Aorta (tissue), 5 donors: ENCODE measurements at regions not wholly inside any gene's neighbourhood (a gene's known extent, or its start where the extent isn't known, plus 50 kb on each side); places are given as distances from the start of the nearest gene placed in this dataset.

Experiments
- ATAC-seq: fragments of 200-7000 bp; cut with Tn5 transposase; one replicate; pipeline ENCODE4 v1.9.1; 2022; ENCODE audit warnings: moderate library complexity; ENCODE audit not compliant: low FRiP score
- DNase-seq, 2 donors: peaks; one replicate each; pipeline ENCODE4 v3.0.0-alpha.2; 2020
- H3K27ac ChIP-seq, 2 donors: one replicate each; pipeline ENCODE4 v1.5.1; 2013; ENCODE audit warnings: low read length in 2 of 2, mild to moderate bottlenecking in 2 of 2, moderate library complexity in 2 of 2, control low read depth in 1 of 2, inconsistent platforms in 1 of 2, low read depth in 1 of 2
- H3K27me3 ChIP-seq, 2 donors: one replicate each; pipeline ENCODE4 v1.6.1; 2013; ENCODE audit warnings: control low read depth in 1 of 2, low read length in 1 of 2, mild to moderate bottlenecking in 1 of 2, moderate library complexity in 1 of 2; ENCODE audit not compliant: insufficient read depth in 2 of 2, control insufficient read depth in 1 of 2
- H3K36me3 ChIP-seq, 2 donors: one replicate each; pipeline ENCODE4 v1.6.1; 2013; ENCODE audit warnings: control low read depth in 1 of 2, low read length in 1 of 2, mild to moderate bottlenecking in 1 of 2; ENCODE audit not compliant: insufficient read depth in 2 of 2, control insufficient read depth in 1 of 2
- H3K4me1 ChIP-seq, 2 donors: one replicate each; pipeline ENCODE4 v1.6.1; 2013; ENCODE audit warnings: low read length in 2 of 2, control low read depth in 1 of 2, mild to moderate bottlenecking in 1 of 2, moderate library complexity in 1 of 2; ENCODE audit not compliant: insufficient read depth in 2 of 2, control insufficient read depth in 1 of 2
- H3K4me3 ChIP-seq, 2 donors: one replicate each; pipeline ENCODE4 v1.5.1; 2013; ENCODE audit warnings: low read length in 2 of 2, control low read depth in 1 of 2, mild to moderate bottlenecking in 1 of 2
- H3K9me3 ChIP-seq: one replicate; pipeline ENCODE4 v1.6.1; 2013; ENCODE audit warnings: mild to moderate bottlenecking, low read length; ENCODE audit not compliant: control insufficient read depth
- WGBS, 2 donors: extraction: QIAGEN DNeasy Blood & Tissue Kit; methylation state at CpG; one replicate each; pipeline ENCODE4 v1.1.7; 2013; 5-methylcytosine and 5-hydroxymethylcytosine counted together
- intact Hi-C, 2 donors: fragments of 100-400 bp; cut with DNase I; formaldehyde crosslinking; loops; one replicate each; pipeline versions ENCODE4 v1.14.2 to v1.15.0; 2022
- donor health status: healthy with polysubstance abuse.
- donor health status: Bipolar disorder and iron deficiency.
- donor health status: DM: no; HTN: no; CAD: no.
- donor health status: DM: no; HTN: no; CAD: no.
- donor health status: DM: yes; HTN: yes; CAD: no.

DNA sequence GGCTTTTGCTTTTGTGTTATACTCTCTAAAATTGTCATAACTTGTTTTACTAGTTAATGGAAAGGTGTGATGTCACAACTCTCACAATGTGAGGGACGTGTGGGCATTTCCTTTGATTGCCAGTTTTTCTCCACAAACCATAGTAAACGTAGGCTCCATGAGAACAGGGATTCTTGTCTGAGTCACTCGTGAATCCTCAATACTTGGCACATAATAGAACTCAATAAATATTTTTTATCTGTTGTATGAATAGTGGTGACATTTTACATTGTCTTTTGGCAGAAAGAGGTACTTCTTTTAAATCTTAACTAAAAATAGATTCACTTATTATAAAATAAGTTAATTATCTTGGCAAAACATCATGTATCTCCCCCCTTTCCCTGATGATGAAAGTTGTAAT is 69.0 kb upstream of the CNKSR3 start:
- WGBS, 2 donors: 32 to 35% methylated on average over 3 of the region's 3 CpGs
- ATAC-seq: no peak
- intact Hi-C loops: no loop called here
- Histone ChIP-seq H3K27ac (no peak overlapping the region), H3K4me1 (no peaks in the 10 kb centered on the region), H3K9me3 (peaks cover 1% of the 10 kb centered on the region), H3K27me3 (no peaks in the 10 kb centered on the region), H3K36me3 (no peaks in the 10 kb centered on the region), H3K4me3 (no peak overlapping the region)
- DNase-seq: no peak

DNA sequence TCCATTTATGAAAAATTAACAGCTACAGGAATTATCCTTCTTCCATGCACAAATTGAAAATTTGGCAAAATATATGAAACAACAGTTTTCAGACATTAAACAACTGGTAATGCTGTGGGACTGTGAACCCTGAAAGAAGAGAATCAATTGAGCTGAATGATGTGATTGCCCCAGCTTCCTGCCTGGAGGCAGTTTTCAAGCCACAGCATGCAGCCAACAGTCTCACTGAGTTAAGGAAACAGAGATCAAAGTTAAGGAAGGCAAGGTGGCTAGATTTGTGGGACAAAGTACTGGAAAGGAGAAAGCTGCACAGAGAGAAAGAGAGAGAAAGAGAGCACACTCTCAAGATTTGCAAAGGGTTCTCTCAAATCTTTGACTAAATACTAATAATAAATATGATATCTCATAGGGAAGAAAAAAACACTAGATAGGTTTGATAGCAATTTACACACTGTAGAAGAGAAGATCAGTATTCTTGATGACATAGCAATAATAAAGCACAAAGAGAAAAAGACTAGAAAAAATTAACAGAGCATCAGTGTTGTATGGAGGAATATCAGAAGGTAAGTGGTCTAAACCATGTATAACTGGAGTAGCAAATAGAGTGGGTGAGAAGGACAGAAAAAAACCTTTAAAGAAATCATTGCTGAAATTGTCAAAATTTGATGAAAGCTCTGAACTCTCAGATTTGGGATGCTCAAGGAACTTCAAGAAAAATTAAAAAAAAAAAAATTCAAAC is 70.1 kb upstream of the CNKSR3 start:
- DNase-seq (no peak), ATAC-seq (no peak)
- intact Hi-C loops: no loop called here
- H3K27me3 ChIP-seq: no peaks in the 10 kb centered on the region
- H3K4me1 ChIP-seq: no peaks in the 10 kb centered on the region
- H3K27ac ChIP-seq: no peak overlapping the region
- H3K36me3 ChIP-seq: no peaks in the 10 kb centered on the region
- no peak overlapping the region for H3K4me3 ChIP-seq
- peaks cover 1% of the 10 kb centered on the region for H3K9me3 ChIP-seq

DNA sequence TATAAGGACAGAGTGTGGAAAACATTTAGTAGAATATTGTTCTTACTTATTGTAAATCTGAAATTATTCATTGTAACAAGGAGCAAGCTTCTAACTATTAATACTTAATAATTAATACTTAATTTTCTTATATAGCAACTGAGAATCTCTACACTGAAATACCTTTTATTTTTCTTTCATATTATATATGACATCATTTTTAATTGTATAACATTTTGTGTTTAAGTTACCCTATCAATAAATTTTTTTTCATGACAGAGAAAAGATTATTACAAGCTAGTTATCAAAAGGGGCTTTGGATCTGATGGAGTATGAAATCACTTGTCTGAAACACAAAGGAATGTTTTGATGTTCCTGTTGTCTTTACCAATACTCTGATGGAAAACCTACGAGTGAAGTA is 72.2 kb upstream of the CNKSR3 start:
- H3K36me3 ChIP-seq: no peaks in the 10 kb centered on the region
- DNase-seq (no peak), ATAC-seq (no peak)
- no peak overlapping the region for H3K27ac ChIP-seq
- intact Hi-C loops: no loop called here
- H3K4me3 ChIP-seq: no peak overlapping the region
- peaks cover 1% of the 10 kb centered on the region for H3K9me3 ChIP-seq
- WGBS, 2 donors: 69 to 74% methylated on average over 1 of the region's 1 CpG
- H3K27me3 ChIP-seq: no peaks in the 10 kb centered on the region
- no peaks in the 10 kb centered on the region for H3K4me1 ChIP-seq

DNA sequence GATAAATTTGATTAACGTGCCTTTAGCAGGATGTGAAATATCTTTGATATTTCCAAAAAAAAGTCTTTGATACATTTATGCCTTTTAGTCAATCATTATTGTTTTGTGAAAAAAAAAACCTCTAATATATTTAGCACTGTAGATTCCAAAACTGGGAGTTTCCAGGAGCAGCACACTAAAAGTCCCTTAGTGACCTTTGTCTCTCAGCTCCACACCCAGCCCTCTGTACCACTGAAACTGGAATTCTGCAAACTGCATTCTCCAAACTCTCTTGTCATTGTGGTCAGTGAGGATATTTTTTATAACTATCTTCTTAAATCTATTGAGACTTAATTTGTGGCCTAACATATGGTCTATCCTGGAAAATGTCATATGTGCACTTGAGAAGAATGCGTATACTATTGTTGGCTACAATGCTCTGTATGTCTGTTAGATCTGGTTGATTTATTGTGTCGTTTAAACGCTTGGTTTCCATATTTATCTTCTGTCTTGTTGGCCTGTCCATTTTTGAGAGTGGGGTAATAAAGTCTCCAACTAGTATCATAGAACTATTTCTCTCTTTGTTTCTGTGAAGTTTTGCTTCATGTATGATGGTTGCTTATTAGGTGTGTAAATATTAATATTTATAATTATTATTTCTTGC is 73.2 kb upstream of the CNKSR3 start:
- Histone ChIP-seq H3K27ac (no peak overlapping the region), H3K4me1 (no peaks in the 10 kb centered on the region), H3K36me3 (no peaks in the 10 kb centered on the region), H3K27me3 (no peaks in the 10 kb centered on the region), H3K4me3 (no peak overlapping the region), H3K9me3 (no peaks in the 10 kb centered on the region)
- DNase-seq: no peak
- ATAC-seq: no peak
- intact Hi-C loops: no loop called here
- WGBS, 2 donors: 75 to 77% methylated on average over 4 of the region's 4 CpGs

DNA sequence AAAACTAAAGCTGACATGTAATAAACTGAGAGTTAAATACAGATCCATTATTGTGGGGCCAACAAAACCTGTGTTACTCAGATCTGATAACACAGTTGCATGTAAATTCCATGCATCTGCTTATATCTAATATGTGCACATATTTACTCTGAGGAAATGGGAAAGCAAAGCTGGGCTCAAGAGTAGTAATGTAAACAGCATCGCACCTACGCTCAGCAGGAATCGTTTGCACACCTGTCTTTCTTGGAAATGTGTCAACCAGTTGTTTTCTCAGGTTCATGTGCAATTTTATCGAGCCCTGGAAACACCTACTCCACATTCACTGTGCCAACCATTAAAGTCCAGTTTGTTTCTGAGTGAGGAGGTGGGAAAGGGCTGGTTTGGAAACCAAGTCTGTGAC is 80.3 kb upstream of the CNKSR3 start:
- ATAC-seq (no peak), DNase-seq (no peak)
- Histone ChIP-seq H3K27me3 (no peaks in the 10 kb centered on the region), H3K9me3 (no peaks in the 10 kb centered on the region), H3K36me3 (no peaks in the 10 kb centered on the region), H3K4me3 (no peak overlapping the region), H3K4me1 (no peaks in the 10 kb centered on the region), H3K27ac (no peak overlapping the region)
- intact Hi-C loops: no loop called here
- WGBS, 2 donors: 84 to 85% methylated on average over 4 of the region's 4 CpGs

DNA sequence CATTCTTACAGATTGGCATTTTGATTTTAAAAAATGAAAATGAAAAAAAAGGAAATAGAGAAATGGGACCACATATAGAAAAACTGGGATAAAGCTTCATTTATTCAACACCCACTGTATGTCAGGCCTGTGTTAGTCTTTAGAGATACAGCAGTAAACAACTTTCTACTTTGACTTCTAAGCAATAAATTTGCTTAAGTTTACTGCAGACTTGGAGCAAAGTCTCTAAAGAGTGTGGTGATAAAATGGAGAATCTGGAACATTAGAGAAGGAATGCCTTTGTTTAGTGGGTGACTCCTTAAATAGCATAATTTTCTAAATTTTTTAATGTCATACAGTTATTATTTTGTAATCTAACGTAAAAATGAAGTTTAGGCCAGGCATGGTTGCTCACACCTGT is 80.7 kb upstream of the CNKSR3 start:
- whole genome bisulfite sequencing, 2 donors: 96 to 97% methylated on average over 1 of the region's 1 CpG
- intact Hi-C loops: no loop called here
- H3K27ac ChIP-seq: no peak overlapping the region
- no peak for DNase-seq
- H3K4me3 ChIP-seq: no peak overlapping the region
- no peaks in the 10 kb centered on the region for H3K9me3 ChIP-seq
- H3K4me1 ChIP-seq: no peaks in the 10 kb centered on the region
- no peak for ATAC-seq
- H3K27me3 ChIP-seq: no peaks in the 10 kb centered on the region
- H3K36me3 ChIP-seq: no peaks in the 10 kb centered on the region

DNA sequence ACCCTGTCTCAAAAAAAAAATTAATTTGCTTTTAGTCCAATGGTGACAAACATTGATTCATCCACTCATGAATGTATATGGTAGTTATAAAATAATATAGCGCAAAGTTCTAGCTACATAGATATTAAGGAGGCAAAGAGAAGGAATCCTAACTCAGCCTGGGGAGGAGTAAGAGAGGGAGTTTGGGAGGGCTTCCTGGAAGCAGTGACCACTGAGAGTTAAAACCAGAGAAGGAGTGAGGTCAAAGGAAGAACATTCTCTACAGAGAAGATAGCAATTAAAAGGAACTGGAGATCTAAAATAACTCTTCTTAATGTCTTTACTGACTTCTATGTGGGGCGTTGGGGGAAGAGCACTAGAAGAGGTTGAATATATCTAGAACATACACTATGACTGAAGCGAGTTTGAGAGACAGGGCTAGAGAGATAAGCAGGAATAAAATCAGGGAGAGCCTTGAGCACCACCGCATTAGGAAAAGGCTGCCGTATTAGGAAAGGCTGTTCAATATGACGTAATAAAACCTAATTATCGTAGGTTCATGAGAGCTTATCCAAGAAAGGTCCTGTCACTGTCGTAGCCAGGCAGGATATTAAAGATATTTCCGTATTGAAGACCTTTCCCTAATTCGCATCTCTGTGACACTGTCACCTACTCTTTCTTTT is 81.8 kb upstream of the CNKSR3 start:
- Histone ChIP-seq H3K27me3 (no peaks in the 10 kb centered on the region), H3K36me3 (no peaks in the 10 kb centered on the region), H3K4me3 (no peak overlapping the region), H3K27ac (no peak overlapping the region), H3K4me1 (no peaks in the 10 kb centered on the region), H3K9me3 (no peaks in the 10 kb centered on the region)
- no peak for DNase-seq
- intact Hi-C loops: no loop called here
- 90 to 92% methylated on average over 10 of the region's 10 CpGs for WGBS, 2 donors
- no peak for ATAC-seq

DNA sequence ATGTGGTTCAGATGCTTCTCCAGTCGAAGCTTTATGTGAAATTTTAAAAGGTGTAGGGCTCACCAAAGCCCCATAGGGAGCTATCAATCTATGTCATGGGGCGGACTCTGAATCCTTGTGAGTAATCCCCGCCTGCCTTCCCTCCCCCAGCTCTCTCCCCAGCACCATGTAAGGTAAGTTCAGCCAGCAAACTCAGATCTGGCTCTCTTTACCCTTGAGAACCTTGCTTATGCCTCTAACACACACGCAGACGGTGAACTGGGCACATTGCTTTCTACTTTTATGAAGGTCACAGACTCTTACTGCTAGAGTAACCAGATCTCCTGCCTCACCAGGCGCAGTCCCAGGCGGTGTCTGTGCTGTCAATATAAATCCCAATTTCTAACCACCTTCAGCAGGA is 82.6 kb upstream of the CNKSR3 start:
- H3K27ac ChIP-seq: peak overlapping the region in 1 of 2 donors; percentile 23
- H3K9me3 ChIP-seq: no peaks in the 10 kb centered on the region
- no peak overlapping the region for H3K4me3 ChIP-seq
- intact Hi-C loops: no loop called here
- H3K36me3 ChIP-seq: no peaks in the 10 kb centered on the region
- ATAC-seq (no peak), DNase-seq (peak; percentile 54 to 76)
- no peaks in the 10 kb centered on the region for H3K27me3 ChIP-seq
- 33 to 38% methylated on average over 7 of the region's 7 CpGs for WGBS, 2 donors
- H3K4me1 ChIP-seq: no peaks in the 10 kb centered on the region
